GM19438 (cell line): ENCODE measurements at regions not wholly inside any gene's neighbourhood (a gene's known extent, or its start where the extent isn't known, plus 50 kb on each side); places are given as distances from the start of the nearest gene placed in this dataset.

Experiments
- ATAC-seq: cut with Tn5 transposase; IDR thresholded peaks from one replicate; pipeline ENCODE4 v1.9.1; 2021; ENCODE audit warnings: low read depth; ENCODE audit not compliant: unreplicated experiment

- no peak for ATAC-seq
Observed at GRCh38 chr4:173862754-173863153, 332.7 kb upstream of the HAND2 start.

GRCh38 chr4:173860094-173860493 is 330.1 kb upstream of the HAND2 start:
- no peak for ATAC-seq

GRCh38 chr4:173859091-173859713 is 329.2 kb upstream of the HAND2 start:
- no peak for ATAC-seq

GRCh38 chr4:173858471-173858870 is 328.4 kb upstream of the HAND2 start:
- ATAC-seq: no peak

- no peak for ATAC-seq
Observed at GRCh38 chr4:173857828-173858227, 327.8 kb upstream of the HAND2 start.

- ATAC-seq: no peak
Observed at GRCh38 chr4:173855015-173855414, 325.0 kb upstream of the HAND2 start.

- ATAC-seq: no peak
Observed at GRCh38 chr4:173852775-173853174, 322.7 kb upstream of the HAND2 start.

GRCh38 chr4:173845580-173845979 is 315.6 kb upstream of the HAND2 start:
- ATAC-seq: no peak

GRCh38 chr4:173839865-173840264 is 309.8 kb upstream of the HAND2 start:
- no peak for ATAC-seq

GRCh38 chr4:173837517-173837916 is 307.5 kb upstream of the HAND2 start:
- no peak for ATAC-seq

- ATAC-seq: no peak
Observed at GRCh38 chr4:173835903-173836302, 305.9 kb upstream of the HAND2 start.

GRCh38 chr4:173834151-173834550 is 304.1 kb upstream of the HAND2 start:
- ATAC-seq: no peak

- no peak for ATAC-seq
Observed at GRCh38 chr4:173829565-173829964, 299.5 kb upstream of the HAND2 start.

GRCh38 chr4:173827707-173828106 is 297.7 kb upstream of the HAND2 start:
- ATAC-seq: no peak

- no peak for ATAC-seq
Observed at GRCh38 chr4:173821876-173822275, 291.8 kb upstream of the HAND2 start.

- no peak for ATAC-seq
Observed at GRCh38 chr4:173821036-173821435, 291.0 kb upstream of the HAND2 start.

GRCh38 chr4:173807347-173807746 is 277.3 kb upstream of the HAND2 start:
- ATAC-seq: no peak

GRCh38 chr4:173805884-173806283 is 275.9 kb upstream of the HAND2 start:
- ATAC-seq: no peak

GRCh38 chr4:173802662-173803022 is 272.6 kb upstream of the HAND2 start:
- no peak for ATAC-seq

GRCh38 chr4:173801876-173802661 is 272.0 kb upstream of the HAND2 start:
- ATAC-seq: no peak

- no peak for ATAC-seq
Observed at GRCh38 chr4:173801361-173801760, 271.3 kb upstream of the HAND2 start.

- ATAC-seq: no peak
Observed at GRCh38 chr4:173797296-173797695, 267.3 kb upstream of the HAND2 start.
